Activated CD4-positive, alpha-beta T cell treated with anti-CD3 and anti-CD28 coated beads, Interleukin-2, amount 50 U/mL, for 1 hour (primary cell): ENCODE measurements at regions not wholly inside any gene's neighbourhood (a gene's known extent, or its start where the extent isn't known, plus 50 kb on each side); places are given as distances from the start of the nearest gene placed in this dataset.
"Not testable (repeated sequence)": the region's sequence is repeated elsewhere in the genome, so short reads cannot be mapped to it uniquely, and the experiment has no call there.

Experiments used
- DNase-seq: peaks from one replicate; pipeline ENCODE4 v3.0.0-alpha.2; 2020

DNA sequence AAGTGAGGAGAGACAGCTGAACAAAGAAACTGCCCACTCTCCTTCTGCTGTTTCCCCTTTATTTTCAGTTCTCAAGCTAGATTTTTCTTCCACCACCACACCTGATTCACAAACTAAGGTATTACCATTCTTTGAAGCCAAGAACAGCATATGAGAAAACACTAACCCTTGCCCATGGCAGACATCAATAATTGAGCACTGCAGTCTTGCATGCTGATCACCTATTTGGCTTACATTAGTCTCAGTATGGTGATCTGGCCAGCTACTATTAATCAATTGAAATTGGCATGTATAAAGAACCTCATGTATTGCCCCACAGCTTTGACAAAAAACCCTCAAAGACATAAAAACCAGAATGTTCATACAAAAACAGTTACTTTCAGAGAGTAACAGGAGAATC lies 166.3 kb downstream of the SAMD5 start:
- no peak for DNase-seq

- no peak for DNase-seq
Observed at GRCh38 chr6:147675281-147675680, 166.8 kb downstream of the SAMD5 start.

DNA sequence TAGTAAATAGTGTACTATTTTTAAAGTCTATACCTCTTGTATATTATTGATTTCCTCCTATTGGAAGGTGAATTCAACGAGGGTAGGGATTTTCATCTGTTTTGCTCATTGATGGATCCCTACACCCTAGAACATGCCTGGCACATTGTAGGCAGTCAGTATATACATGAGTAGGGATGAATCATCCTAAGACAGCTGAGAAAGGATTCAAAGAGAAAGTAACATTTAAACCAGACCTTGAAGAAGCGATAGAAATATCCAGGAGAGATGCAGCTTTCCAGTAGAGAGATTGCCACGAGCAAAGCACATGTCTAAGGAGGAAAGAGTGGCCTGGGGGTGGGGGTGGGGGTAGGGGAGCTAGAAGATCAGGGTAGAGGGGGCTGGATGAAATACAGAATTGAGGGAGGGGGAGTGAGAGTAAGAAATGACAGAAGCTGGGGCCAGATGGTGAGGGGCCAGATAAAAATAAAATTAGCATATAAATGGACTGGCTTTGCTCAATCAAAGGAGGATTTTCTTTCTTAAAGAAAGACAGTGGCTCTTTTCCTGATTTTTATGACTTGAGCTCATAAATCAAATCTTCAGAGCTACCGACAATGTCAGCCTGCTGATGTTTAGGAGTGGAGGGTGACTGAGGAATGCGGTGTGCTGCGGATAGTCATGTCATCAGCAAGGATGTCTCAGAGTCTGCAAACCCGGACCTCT lies 168.2 kb downstream of the SAMD5 start:
- DNase-seq: no peak

DNA sequence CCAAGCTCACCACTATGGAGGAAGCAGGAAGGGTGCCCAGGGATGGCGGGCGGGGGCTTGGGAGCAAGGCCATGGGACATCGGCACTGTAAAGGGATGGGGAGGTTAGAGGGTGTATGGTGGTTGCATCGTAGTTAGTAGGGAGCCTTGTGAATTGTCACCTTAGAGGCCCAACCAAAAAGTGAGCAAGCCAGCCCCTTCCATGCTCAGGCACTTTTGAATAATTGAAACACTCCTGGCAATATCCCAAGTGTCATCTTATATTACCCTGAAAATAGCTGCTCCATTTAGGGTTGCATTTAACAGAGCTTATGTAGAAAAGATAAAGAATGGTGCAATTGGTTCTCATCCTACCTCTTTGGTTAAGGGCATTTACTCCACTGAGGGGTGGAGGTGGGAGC lies 169.2 kb downstream of the SAMD5 start:
- DNase-seq: no peak

DNA sequence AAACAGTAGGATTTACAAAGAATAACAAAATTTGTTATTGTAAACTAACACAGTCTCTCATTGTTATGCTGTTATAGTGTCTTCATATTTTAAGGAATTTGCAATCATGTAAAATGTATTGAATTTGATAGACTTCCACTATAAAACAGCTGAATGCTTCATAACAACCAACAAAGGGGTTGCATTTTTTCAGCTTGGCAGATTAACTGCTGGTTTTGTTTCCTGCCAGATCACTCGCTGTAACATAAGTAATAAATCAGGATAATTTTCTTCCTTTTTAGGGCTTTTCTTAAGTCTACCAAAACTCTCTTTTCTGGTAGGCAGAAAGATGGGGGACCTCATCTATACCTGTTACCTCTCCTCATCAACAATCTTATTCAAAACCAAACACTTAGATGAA lies 169.8 kb downstream of the SAMD5 start:
- no peak for DNase-seq

- no peak for DNase-seq
Observed at GRCh38 chr6:147684906-147685305, 176.4 kb downstream of the SAMD5 start.

- no peak for DNase-seq
Observed at GRCh38 chr6:147689398-147689797, 180.9 kb downstream of the SAMD5 start.

- DNase-seq: no peak
Observed at GRCh38 chr6:147691446-147691845, 183.0 kb downstream of the SAMD5 start.

- DNase-seq: no peak
Observed at GRCh38 chr6:147693181-147693580, 184.7 kb downstream of the SAMD5 start.

GRCh38 chr6:147694556-147694955 lies 186.1 kb downstream of the SAMD5 start:
- not testable (repeated sequence) for DNase-seq

GRCh38 chr6:147695819-147696218 lies 187.3 kb downstream of the SAMD5 start:
- no peak for DNase-seq

DNA sequence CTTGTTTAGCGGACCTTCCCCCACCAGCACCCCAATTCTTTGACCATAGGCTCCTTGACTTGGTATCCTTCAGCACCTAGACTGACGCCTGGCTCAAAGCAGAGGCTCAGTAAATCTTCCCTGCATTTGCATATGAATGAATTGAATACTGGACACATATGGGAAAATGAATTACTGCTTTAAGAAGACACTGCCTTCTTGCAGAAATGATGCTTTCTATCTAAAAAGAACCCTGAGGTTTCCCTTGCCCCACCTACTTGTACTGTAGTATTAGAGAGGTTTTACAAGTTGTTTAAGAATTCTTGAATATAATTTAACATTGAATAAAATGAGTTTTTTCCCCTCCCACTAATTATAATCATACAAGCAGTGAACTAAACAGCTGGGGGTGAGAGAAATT lies 190.7 kb downstream of the SAMD5 start:
- DNase-seq: no peak

- no peak for DNase-seq
Observed at GRCh38 chr6:147699637-147700036, 191.1 kb downstream of the SAMD5 start.

DNA sequence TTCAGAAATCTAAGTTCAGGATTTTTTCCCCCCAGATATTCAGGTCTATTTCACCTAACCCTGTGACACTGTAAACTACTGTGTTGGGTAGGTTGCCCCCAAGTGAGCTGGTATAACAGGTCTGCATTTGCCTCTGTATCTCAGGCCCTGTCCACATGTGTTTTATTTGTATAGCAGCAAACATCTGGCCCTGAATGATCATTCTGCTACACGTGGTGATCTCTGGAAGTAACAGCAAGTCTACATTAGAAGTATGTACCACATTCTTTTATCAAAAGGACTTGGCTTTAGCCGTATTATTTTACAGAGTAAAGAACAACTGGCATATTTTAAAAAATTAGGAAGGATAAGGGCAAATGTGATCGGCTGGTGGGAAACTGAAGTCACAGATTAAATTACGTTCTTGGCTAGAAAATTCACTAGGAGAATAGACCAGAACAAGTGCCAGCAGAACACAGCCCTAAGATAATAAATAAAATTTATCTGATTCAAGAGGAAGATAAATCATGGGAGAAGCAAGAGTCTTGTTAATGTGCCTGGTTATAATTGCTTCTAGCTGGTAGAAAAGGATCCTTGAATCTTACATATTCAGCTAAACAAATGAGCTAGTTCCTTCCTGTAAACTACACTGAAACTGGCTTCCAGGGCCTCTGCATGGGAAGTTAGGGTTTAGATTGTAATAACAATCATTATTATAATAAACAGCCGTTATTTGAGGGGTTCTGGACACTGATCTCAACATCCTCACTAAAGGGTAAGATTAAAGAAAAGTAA lies 192.1 kb downstream of the SAMD5 start:
- DNase-seq: no peak

DNA sequence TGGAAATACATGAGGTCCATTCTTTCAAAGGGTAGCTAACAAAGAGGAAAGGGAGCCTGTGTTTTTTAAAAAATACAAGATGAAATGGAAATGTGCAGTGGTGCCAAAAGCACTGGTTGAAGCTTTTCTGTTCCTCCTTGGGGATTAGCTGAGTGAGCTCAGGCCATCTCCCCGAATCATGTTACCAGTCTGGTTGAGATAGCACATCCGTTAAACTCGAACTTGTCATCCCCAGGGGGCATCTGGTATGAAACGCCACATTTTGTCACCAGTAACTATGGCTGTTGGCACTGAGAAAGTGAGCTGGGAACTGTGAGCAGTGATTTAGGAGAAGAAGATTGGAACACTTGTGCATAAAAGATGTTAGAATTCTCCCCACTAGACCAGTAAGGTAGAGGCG lies 196.2 kb downstream of the SAMD5 start:
- DNase-seq: no peak

DNA sequence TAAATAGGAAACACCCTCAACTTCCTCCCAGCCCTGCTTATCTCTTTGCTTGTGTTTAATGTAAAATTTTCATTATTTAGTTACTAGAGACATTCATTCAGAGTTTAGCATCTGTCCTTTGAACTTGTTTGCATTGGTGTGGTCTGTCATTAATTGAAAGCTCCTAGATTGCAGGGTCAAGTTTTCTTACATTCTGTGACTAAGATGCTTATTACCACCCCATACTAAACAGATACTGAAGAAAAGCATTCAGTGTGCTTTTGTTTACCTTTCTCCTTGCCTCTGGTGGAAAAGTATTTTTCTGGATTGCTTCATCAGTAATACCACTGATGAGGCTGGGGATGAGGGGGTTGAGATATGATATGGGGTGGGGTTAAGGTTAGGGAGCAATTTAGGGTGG lies 199.0 kb downstream of the SAMD5 start:
- no peak for DNase-seq

- DNase-seq: no peak
Observed at GRCh38 chr6:147708170-147708569, 199.7 kb downstream of the SAMD5 start.

DNA sequence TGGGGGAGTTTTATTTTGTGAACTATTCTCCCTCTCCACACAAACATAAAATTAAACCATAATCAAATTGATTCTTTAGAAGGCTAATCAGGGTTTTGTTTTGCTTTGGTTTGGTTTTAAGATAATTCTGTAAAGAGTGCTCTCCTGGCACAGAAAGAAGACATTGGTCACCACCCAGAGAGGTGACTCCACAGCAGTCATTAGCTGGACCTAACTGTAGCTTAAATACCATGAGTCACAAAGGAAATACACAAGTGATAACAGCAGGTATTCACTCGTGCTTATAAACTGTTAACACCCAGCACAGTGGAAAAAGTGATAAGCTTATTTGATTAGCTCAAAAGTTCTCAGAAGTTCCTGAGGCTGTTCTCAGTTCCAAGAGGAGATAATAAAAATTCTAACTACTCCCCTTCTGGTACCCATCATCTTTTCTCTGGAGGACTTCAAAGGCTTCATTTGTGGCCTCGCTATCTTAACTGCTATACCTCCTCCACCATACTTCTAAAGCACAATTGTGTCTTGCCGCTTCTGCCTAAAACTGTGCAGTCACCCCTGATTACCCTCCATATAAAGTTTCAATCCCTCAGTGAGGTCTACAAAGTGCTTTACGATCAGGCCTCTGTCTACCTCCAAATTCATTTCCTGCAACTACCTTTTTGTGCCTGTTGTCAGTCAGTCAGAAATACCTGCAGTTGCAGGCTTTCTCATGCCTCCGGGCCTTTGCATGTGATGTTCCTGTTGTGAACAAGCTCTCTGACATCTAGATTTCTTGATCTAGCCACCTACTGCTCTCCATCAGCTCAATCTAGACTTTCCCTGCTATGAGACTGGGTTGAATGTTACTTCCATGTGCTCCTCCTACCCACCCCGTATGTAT lies 201.1 kb downstream of the SAMD5 start:
- no peak for DNase-seq

DNA sequence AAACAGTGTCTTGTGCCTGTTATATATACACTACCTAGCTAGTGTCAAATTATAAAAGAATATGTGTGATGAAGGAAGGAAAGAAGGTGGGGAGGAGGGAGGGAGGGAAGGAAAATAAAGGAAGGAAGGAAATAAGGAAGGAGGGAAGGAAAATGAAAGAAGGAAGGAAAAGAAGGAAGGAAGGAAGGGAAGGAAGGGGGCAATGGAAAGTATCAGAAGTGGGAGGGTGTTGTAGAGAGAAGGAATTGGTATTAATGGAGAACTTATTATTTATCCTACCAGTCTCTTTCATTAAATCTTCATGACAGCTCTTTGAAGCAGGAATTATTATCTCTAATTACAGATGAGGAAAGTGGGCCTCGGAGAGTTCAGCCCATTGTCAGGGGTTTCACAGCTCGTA lies 202.4 kb downstream of the SAMD5 start:
- DNase-seq: no peak

DNA sequence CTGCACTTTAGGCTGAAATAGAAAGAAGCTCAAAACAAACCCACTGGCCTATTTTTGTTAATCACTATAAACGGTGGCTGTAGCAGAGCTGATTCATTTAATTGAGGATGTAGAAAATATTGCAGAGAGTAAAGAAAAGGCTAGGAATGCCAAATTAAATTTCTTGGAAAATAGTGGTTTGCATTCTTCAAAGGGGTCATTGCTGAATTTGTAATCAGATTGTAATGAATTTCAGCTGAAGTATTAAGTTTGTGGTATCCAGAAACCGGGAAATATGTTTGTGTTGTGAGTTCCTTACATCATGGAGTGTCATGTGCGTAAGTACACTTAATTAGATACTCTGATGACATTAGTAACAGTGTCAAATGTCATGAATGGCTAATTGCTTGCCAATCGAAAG lies 203.0 kb downstream of the SAMD5 start:
- DNase-seq: no peak

DNA sequence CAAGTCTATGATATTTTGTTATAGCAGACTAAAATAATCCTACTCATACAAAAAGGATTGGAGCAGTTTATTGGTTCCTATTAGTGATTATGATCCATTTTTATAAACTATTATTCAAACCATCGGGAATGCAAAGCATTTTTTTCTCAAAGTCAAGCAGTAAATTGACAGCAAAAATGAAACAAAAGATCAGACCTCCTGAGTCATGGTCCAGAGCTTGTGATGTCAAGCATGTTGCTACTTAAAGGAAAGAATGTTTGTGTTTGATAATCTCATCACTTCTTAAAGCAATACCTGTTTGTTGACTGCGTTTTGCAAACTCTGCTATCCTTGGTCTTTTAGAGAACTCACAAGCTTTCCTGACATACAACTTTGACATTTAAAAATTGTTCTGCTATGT lies 204.4 kb downstream of the SAMD5 start:
- no peak for DNase-seq

DNA sequence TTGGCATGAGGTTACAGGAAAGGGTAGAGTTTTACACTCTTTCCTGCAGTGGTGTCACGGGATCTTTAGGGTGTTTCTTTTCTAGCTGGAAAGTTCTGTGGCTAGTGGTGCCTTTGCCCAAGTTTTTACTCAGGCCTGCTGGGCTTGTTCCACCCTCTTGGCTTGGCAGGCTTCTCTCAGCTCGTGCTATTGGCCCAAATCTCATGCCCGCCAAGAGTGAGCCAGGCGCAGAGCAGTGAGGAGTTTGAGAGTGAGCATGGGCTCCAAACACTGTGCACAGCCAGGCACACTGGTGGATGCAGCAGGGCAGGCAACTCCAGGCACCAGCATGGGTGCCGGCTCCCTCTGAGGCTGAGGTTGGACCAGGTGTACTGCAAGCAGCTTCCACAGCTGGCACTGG lies 206.5 kb downstream of the SAMD5 start:
- DNase-seq: no peak

DNA sequence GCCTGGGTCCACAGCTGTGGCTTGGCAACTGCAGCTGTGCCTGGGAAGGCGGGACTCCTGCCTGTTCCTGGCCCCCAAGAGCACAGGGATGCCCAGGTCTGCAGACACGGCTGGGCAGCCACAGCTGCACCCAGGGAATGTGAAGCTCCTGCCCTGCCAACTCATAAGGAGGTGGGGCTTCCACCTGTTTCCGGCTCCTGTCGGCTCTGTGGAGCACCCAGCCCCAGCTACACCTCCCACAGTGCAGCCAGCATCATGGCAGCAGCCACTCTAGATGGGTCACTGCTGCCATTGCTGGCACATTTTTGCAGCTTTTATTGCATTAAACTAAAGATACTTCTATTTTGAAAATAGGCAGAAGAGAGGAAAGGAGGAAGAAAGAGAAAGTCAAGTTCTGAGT lies 207.9 kb downstream of the SAMD5 start:
- no peak for DNase-seq

DNA sequence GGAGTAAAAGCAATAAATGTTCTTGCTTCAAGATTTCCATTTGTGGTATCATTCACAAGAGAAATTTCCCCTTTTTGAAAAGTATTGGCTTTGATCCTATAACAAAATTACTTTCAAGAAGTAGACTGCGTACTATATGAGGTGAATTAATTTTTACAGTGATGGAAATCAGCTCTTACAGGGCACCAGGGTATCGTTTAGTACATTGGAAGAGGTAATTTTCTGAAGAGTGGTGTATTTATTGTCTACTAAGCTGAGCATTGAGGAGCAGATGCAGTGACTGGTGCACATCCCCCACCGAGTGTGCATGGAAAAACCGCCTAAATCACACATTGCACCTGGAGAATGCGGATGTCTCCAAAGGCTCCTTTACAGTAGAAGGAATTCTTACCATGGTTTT lies 209.5 kb downstream of the SAMD5 start:
- no peak for DNase-seq
